ENCODE measurements at regions not wholly inside any gene's neighbourhood (a gene's known extent, or its start where the extent isn't known, plus 50 kb on each side); places are given as distances from the start of the nearest gene placed in this dataset.

GRCh38 chr2:129229830-129230441, 749.5 kb upstream of the RAB6C start:
- H3K4me3 ChIP-seq = no peak overlapping the region
- H3K4me1 ChIP-seq = no peaks in the 10 kb centered on the region
- intact Hi-C loops (cut with micrococcal nuclease) = no loop called here
- peaks cover 3% of the 10 kb centered on the region for H3K27me3 ChIP-seq (ENCODE audit: low read depth)
- DNase-seq = no peak
- H3K27ac ChIP-seq (replicated peaks) = no peak overlapping the region
- H3K36me3 ChIP-seq = no peaks in the 10 kb centered on the region
- TF ChIP-seq, protein P1, sequence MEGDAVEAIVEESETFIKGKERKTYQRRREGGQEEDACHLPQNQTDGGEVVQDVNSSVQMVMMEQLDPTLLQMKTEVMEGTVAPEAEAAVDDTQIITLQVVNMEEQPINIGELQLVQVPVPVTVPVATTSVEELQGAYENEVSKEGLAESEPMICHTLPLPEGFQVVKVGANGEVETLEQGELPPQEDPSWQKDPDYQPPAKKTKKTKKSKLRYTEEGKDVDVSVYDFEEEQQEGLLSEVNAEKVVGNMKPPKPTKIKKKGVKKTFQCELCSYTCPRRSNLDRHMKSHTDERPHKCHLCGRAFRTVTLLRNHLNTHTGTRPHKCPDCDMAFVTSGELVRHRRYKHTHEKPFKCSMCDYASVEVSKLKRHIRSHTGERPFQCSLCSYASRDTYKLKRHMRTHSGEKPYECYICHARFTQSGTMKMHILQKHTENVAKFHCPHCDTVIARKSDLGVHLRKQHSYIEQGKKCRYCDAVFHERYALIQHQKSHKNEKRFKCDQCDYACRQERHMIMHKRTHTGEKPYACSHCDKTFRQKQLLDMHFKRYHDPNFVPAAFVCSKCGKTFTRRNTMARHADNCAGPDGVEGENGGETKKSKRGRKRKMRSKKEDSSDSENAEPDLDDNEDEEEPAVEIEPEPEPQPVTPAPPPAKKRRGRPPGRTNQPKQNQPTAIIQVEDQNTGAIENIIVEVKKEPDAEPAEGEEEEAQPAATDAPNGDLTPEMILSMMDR (IDR thresholded peaks at IDR 0.05; ENCODE audit: borderline replicate concordance) = no peak
- no peaks in the 10 kb centered on the region for H3K9me3 ChIP-seq (replicated peaks)

DNA sequence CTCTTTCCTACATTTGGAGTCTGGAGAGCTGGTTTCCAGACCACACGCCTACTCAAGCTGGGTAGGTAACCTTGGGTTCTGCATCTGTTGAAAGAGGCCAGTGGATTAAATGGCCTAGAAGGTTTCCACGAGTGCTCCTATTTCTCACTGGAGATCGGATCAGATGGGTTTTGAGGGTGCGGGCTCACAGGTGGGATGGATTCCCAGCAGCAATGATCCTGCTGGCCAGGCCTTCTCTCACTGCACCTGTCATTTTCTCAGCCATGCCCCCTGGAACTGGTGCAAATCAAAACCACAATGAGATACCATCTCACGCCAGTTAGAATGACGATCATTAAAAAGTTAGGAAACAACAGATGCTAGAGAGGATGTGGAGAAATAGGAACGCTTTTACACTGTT, 747.5 kb upstream of the RAB6C start:
- H3K27me3 ChIP-seq (ENCODE audit: low read depth) = peaks cover 11% of the 10 kb centered on the region
- intact Hi-C loops (cut with micrococcal nuclease) = no loop called here
- H3K36me3 ChIP-seq = no peaks in the 10 kb centered on the region
- no peak overlapping the region for H3K4me3 ChIP-seq
- H3K4me1 ChIP-seq = no peaks in the 10 kb centered on the region
- no peak for DNase-seq
- H3K9me3 ChIP-seq (replicated peaks) = peaks cover 11% of the 10 kb centered on the region
- H3K27ac ChIP-seq (replicated peaks) = no peak overlapping the region
- TF ChIP-seq, protein P1 (IDR thresholded peaks at IDR 0.05; ENCODE audit: borderline replicate concordance) = no peak

- H3K36me3 ChIP-seq = no peaks in the 10 kb centered on the region
- H3K27ac ChIP-seq (replicated peaks) = no peak overlapping the region
- H3K4me1 ChIP-seq = no peaks in the 10 kb centered on the region
- peaks cover 11% of the 10 kb centered on the region for H3K27me3 ChIP-seq (ENCODE audit: low read depth)
- TF ChIP-seq, protein P1 (IDR thresholded peaks at IDR 0.05; ENCODE audit: borderline replicate concordance) = no peak
- no peak overlapping the region for H3K4me3 ChIP-seq
- no peak for DNase-seq
- intact Hi-C loops (cut with micrococcal nuclease) = no loop called here
- peaks cover 11% of the 10 kb centered on the region for H3K9me3 ChIP-seq (replicated peaks)
These were observed 746.3 kb upstream of the RAB6C start for GRCh38 chr2:129233166-129233565.

GRCh38 chr2:129233751-129234406, 745.6 kb upstream of the RAB6C start:
- H3K27ac ChIP-seq (replicated peaks) = no peak overlapping the region
- peaks cover 11% of the 10 kb centered on the region for H3K9me3 ChIP-seq (replicated peaks)
- DNase-seq = no peak
- H3K4me1 ChIP-seq = no peaks in the 10 kb centered on the region
- peaks cover 11% of the 10 kb centered on the region for H3K27me3 ChIP-seq (ENCODE audit: low read depth)
- H3K36me3 ChIP-seq = no peaks in the 10 kb centered on the region
- TF ChIP-seq, protein P1 (IDR thresholded peaks at IDR 0.05; ENCODE audit: borderline replicate concordance) = peak; percentile 36
- intact Hi-C loops (cut with micrococcal nuclease) = no loop called here
- H3K4me3 ChIP-seq = no peak overlapping the region

GRCh38 chr2:129236601-129237000, 742.9 kb upstream of the RAB6C start:
- Histone ChIP-seq H3K4me1 (no peaks in the 10 kb centered on the region), H3K27me3 (ENCODE audit: low read depth) (peaks cover 15% of the 10 kb centered on the region), H3K27ac (replicated peaks) (no peak overlapping the region), H3K9me3 (replicated peaks) (peaks cover 11% of the 10 kb centered on the region), H3K36me3 (no peaks in the 10 kb centered on the region), H3K4me3 (no peak overlapping the region)
- TF ChIP-seq, protein P1 (IDR thresholded peaks at IDR 0.05; ENCODE audit: borderline replicate concordance) = no peak
- intact Hi-C loops (cut with micrococcal nuclease) = no loop called here
- DNase-seq = no peak

Measured in left ventricle myocardium inferior (tissue), 1 donor.